CD4-positive, alpha-beta T cell treated with Interleukin-2 at 100 ng/mL for 4 hours (primary cell): ENCODE measurements at regions not wholly inside any gene's neighbourhood (a gene's known extent, or its start where the extent isn't known, plus 50 kb on each side); places are given as distances from the start of the nearest gene placed in this dataset.
"Not testable (repeated sequence)": the region's sequence is repeated elsewhere in the genome, so short reads cannot be mapped to it uniquely, and the experiment has no call there.

ENCODE experiments used
- DNase-seq: peaks from one replicate; pipeline ENCODE4 v3.0.0-alpha.2; 2020; ENCODE audit warnings: low spot score

- peak; percentile 43 for DNase-seq
Measured at GRCh38 chr10:128178302-128178958, 52.2 kb upstream of the MKI67 start.

GRCh38 chr10:128180843-128181242 is 54.6 kb upstream of the MKI67 start:
- peak; percentile 66 for DNase-seq

GRCh38 chr10:128185627-128186026 is 59.4 kb upstream of the MKI67 start:
- no peak for DNase-seq

GRCh38 chr10:128186959-128187787 is 61.0 kb upstream of the MKI67 start:
- DNase-seq, result peak; percentile 37

GRCh38 chr10:128187788-128188185 is 61.6 kb upstream of the MKI67 start:
- DNase-seq, result no peak

GRCh38 chr10:128189176-128189575 is 63.0 kb upstream of the MKI67 start:
- DNase-seq, result no peak

GRCh38 chr10:128191847-128192246 is 65.6 kb upstream of the MKI67 start:
- no peak for DNase-seq

- not testable (repeated sequence) for DNase-seq
Measured at GRCh38 chr10:128201826-128202225, 75.6 kb upstream of the MKI67 start.

GRCh38 chr10:128203028-128203427 is 76.8 kb upstream of the MKI67 start:
- no peak for DNase-seq

GRCh38 chr10:128205591-128205990 is 79.4 kb upstream of the MKI67 start:
- DNase-seq, result not testable (repeated sequence)

- no peak for DNase-seq
Measured at GRCh38 chr10:128206676-128207075, 80.5 kb upstream of the MKI67 start.

GRCh38 chr10:128209862-128210214 is 83.6 kb upstream of the MKI67 start:
- DNase-seq, result no peak

GRCh38 chr10:128210215-128211063 is 84.2 kb upstream of the MKI67 start:
- DNase-seq, result peak; percentile 78

GRCh38 chr10:128211064-128211504 is 84.9 kb upstream of the MKI67 start:
- no peak for DNase-seq

- DNase-seq, result peak; percentile 83
Measured at GRCh38 chr10:128211953-128212727, 85.9 kb upstream of the MKI67 start.

GRCh38 chr10:128213156-128213555 is 86.9 kb upstream of the MKI67 start:
- DNase-seq, result no peak

GRCh38 chr10:128215733-128216132 is 89.5 kb upstream of the MKI67 start:
- no peak for DNase-seq

- DNase-seq, result no peak
Measured at GRCh38 chr10:128217136-128217535, 90.9 kb upstream of the MKI67 start.

- no peak for DNase-seq
Measured at GRCh38 chr10:128218161-128218560, 91.9 kb upstream of the MKI67 start.

- no peak for DNase-seq
Measured at GRCh38 chr10:128219295-128219694, 93.1 kb upstream of the MKI67 start.

GRCh38 chr10:128220021-128220420 is 93.8 kb upstream of the MKI67 start:
- DNase-seq, result no peak

GRCh38 chr10:128221117-128221516 is 94.9 kb upstream of the MKI67 start:
- DNase-seq, result no peak
